Ovary (tissue), 7 donors: ENCODE measurements at regions not wholly inside any gene's neighbourhood (a gene's known extent, or its start where the extent isn't known, plus 50 kb on each side); places are given as distances from the start of the nearest gene placed in this dataset.

ENCODE experiments used
- DNase-seq, 5 donors: peaks; one replicate each; pipeline ENCODE4 v3.0.0-alpha.2; 2019 to 2020
- H3K27ac ChIP-seq, 2 donors: fragments of 200-600 bp; one replicate each; pipeline versions ENCODE4 v1.5.1 to v1.8.0; 2019 to 2022
- H3K27me3 ChIP-seq: fragments of 200-600 bp; one replicate; pipeline ENCODE4 v1.8.0; 2022
- H3K36me3 ChIP-seq: fragments of 200-600 bp; sonication (generic); one replicate; pipeline ENCODE4 v1.5.1; 2019
- H3K4me1 ChIP-seq: one replicate; pipeline ENCODE4 v1.8.1; 2013; ENCODE audit warnings: mild to moderate bottlenecking, moderate library complexity; ENCODE audit not compliant: insufficient read depth
- H3K4me3 ChIP-seq: fragments of 200-600 bp; sonication (generic); one replicate; pipeline ENCODE4 v1.5.1; 2017
- H3K9me3 ChIP-seq, 2 donors: fragments of 200-600 bp in 1 of 2; sonication (generic) in 1 of 2; one replicate each; pipeline versions ENCODE4 v1.5.1 to v1.8.1; 2013 to 2019; ENCODE audit warnings: mild to moderate bottlenecking in 1 of 2, moderate library complexity in 1 of 2
- EP300 ChIP-seq: sonication (generic); formaldehyde crosslinking; IDR thresholded peaks from one replicate; pipeline ENCODE4 v1.6.1; 2017; ENCODE audit warnings: antibody characterized with exemption
- POLR2A ChIP-seq: fragments of 450-650 bp; IDR thresholded peaks from one replicate; pipeline ENCODE4 v1.6.1; 2017; ENCODE audit warnings: antibody characterized with exemption, mild to moderate bottlenecking, moderate library complexity
- WGBS, 3 donors: extraction: QIAGEN DNeasy Blood & Tissue Kit in 1 of 3; methylation state at CpG; one replicate each; pipeline versions ENCODE4 v1.1.5 to v1.1.7; 2013 to 2017; 5-methylcytosine and 5-hydroxymethylcytosine counted together
- intact Hi-C, 4 donors: fragments of 100-400 bp; cut with DNase I; formaldehyde crosslinking; loops; one replicate each; pipeline versions ENCODE4 v1.11.0 to v1.15.1; 2022 to 2023
- TF ChIP-seq, protein P1 (sequence below), 3 donors: fragments of 450-650 bp in 2 of 3; fragments of 200-600 bp in 1 of 3; IDR thresholded peaks; one replicate each; pipeline versions ENCODE4 v1.5.1 to v1.8.0; 2016 to 2022; ENCODE audit warnings: antibody characterized with exemption in 3 of 3, mild to moderate bottlenecking in 1 of 3
- donor health status: DM: no; HTN: no; CAD: no; lungs with moderate emphysema.
- donor health status: DM: no; HTN: no; CAD: no.
- donor health status: Bipolar disorder and iron deficiency.
- donor health status: DM: no; HTN: no; CAD: no.
- donor health status: DM: yes; HTN: yes; CAD: no.

GRCh38 chr1:189675712-189676244 is 801.9 kb downstream of the BRINP3 start:
- WGBS, 3 donors: 58 to 74% (median 65%) methylated on average over 6 of the region's 6 CpGs
- intact Hi-C loops: no loop called here
- Histone ChIP-seq H3K9me3 (no peaks in the 10 kb centered on the region), H3K4me3 (no peak overlapping the region), H3K4me1 (no peaks in the 10 kb centered on the region), H3K36me3 (no peaks in the 10 kb centered on the region), H3K27ac (no peak overlapping the region), H3K27me3 (no peaks in the 10 kb centered on the region)
- TF ChIP-seq EP300: no peak
- no peak for DNase-seq

GRCh38 chr1:189678779-189679178 is 798.9 kb downstream of the BRINP3 start:
- WGBS, 3 donors: 94 to 96% (median 95%) methylated on average over 3 of the region's 3 CpGs
- Histone ChIP-seq H3K27ac (no peak overlapping the region), H3K36me3 (no peaks in the 10 kb centered on the region), H3K27me3 (no peaks in the 10 kb centered on the region), H3K9me3 (no peaks in the 10 kb centered on the region), H3K4me1 (no peaks in the 10 kb centered on the region), H3K4me3 (no peak overlapping the region)
- TF ChIP-seq POLR2A (no peak), EP300 (no peak)
- TF ChIP-seq, protein P1, sequence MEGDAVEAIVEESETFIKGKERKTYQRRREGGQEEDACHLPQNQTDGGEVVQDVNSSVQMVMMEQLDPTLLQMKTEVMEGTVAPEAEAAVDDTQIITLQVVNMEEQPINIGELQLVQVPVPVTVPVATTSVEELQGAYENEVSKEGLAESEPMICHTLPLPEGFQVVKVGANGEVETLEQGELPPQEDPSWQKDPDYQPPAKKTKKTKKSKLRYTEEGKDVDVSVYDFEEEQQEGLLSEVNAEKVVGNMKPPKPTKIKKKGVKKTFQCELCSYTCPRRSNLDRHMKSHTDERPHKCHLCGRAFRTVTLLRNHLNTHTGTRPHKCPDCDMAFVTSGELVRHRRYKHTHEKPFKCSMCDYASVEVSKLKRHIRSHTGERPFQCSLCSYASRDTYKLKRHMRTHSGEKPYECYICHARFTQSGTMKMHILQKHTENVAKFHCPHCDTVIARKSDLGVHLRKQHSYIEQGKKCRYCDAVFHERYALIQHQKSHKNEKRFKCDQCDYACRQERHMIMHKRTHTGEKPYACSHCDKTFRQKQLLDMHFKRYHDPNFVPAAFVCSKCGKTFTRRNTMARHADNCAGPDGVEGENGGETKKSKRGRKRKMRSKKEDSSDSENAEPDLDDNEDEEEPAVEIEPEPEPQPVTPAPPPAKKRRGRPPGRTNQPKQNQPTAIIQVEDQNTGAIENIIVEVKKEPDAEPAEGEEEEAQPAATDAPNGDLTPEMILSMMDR (IDR thresholded peaks at IDR 0.05): no peak
- intact Hi-C loops: no loop called here
- DNase-seq: no peak

- H3K9me3 ChIP-seq: no peaks in the 10 kb centered on the region
- WGBS, 3 donors: 78 to 84% (median 78%) methylated on average over 3 of the region's 3 CpGs
- no peak overlapping the region for H3K4me3 ChIP-seq
- TF ChIP-seq, protein P1 (IDR thresholded peaks at IDR 0.05): no peak
- TF ChIP-seq EP300: no peak
- TF ChIP-seq POLR2A: no peak
- intact Hi-C loops: no loop called here
- no peaks in the 10 kb centered on the region for H3K4me1 ChIP-seq
- no peaks in the 10 kb centered on the region for H3K36me3 ChIP-seq
- no peak for DNase-seq
- no peak overlapping the region for H3K27ac ChIP-seq
- no peaks in the 10 kb centered on the region for H3K27me3 ChIP-seq
Observed at GRCh38 chr1:189681252-189681919, 796.3 kb downstream of the BRINP3 start.

DNA sequence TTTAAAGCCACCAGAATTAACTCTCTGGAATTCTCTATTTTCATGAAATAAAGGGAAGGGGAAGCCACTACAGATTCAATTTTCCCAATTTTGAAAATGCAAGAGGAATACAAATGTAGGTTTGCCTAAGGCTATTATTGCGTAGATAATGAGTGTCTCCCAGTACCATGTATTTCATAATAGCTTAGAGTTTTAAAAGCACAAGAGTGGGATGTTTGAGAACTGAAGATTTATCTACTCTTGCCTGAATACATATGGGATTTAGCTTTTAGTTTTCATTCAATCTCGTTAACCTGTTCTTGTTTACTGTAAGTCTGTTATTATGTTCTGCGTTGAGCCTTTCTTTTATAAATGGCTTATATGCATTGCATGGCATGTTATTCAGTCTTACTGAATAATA is 795.1 kb downstream of the BRINP3 start:
- no peaks in the 10 kb centered on the region for H3K9me3 ChIP-seq
- intact Hi-C loops: loop anchor here in 1 of 4 donors (2.0 kb wide), 1 partner anchor 36 kb away; no protein-coding TSS in a partner anchor
- 82 to 90% (median 86%) methylated on average over 3 of the region's 3 CpGs for WGBS, 3 donors
- H3K36me3 ChIP-seq: no peaks in the 10 kb centered on the region
- no peaks in the 10 kb centered on the region for H3K27me3 ChIP-seq
- TF ChIP-seq EP300 (no peak), POLR2A (no peak)
- TF ChIP-seq, protein P1 (IDR thresholded peaks at IDR 0.05): no peak
- H3K4me3 ChIP-seq: no peak overlapping the region
- no peak overlapping the region for H3K27ac ChIP-seq
- H3K4me1 ChIP-seq: no peaks in the 10 kb centered on the region
- DNase-seq: no peak

DNA sequence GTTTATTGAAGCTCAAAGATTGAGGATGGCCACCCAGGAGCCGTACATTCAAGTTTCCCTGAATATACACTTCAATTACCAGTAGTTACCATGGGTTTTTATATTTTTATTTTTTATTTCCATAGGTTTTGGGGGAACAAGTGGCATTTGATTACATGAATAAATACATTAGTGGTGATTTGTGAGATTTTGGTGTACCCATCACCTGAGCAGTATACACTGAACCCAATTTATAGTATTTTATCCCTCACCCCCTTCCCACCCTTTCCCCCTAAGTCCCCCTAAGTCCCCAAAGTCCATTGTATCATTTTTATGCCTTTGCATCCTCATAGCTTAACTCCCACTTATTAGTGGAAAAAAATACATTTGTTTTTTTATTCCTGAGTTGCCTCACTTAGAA is 791.4 kb downstream of the BRINP3 start:
- Histone ChIP-seq H3K4me1 (no peaks in the 10 kb centered on the region), H3K36me3 (no peaks in the 10 kb centered on the region), H3K27me3 (no peaks in the 10 kb centered on the region), H3K27ac (no peak overlapping the region), H3K4me3 (no peak overlapping the region), H3K9me3 (no peaks in the 10 kb centered on the region)
- 92 to 93% (median 93%) methylated on average over 1 of the region's 1 CpG for WGBS, 3 donors
- intact Hi-C loops: no loop called here
- DNase-seq: no peak
- no peak for TF ChIP-seq EP300
- TF ChIP-seq, protein P1 (IDR thresholded peaks at IDR 0.05): no peak
- no peak for TF ChIP-seq POLR2A
